ENCODE measurements at regions not wholly inside any gene's neighbourhood (a gene's known extent, or its start where the extent isn't known, plus 50 kb on each side); places are given as distances from the start of the nearest gene placed in this dataset.

GRCh38 chr14:76655331-76655730 is 105.9 kb upstream of the VASH1 start:
- no peak for TF ChIP-seq TOX (CRISPR knock-in tag; IDR thresholded peaks at IDR 0.05; ENCODE audit: borderline replicate concordance)
- TF ChIP-seq ZC3H10 (CRISPR knock-in tag; IDR thresholded peaks at IDR 0.05), result no peak
- no peak for TF ChIP-seq ZNF565 (CRISPR knock-in tag; conservative IDR thresholded peaks at IDR 0.05; ENCODE audit: low read depth)
- no peak for TF ChIP-seq RARB (CRISPR knock-in tag; IDR thresholded peaks at IDR 0.05)
- no peak for TF ChIP-seq TCF4 (CRISPR knock-in tag; IDR thresholded peaks at IDR 0.05; ENCODE audit: borderline replicate concordance)
- TF ChIP-seq OSR1 (CRISPR knock-in tag; IDR thresholded peaks at IDR 0.05), result no peak
- TF ChIP-seq GLIS3 (CRISPR knock-in tag; IDR thresholded peaks at IDR 0.05), result no peak
- no peak for TF ChIP-seq SNAI2 (CRISPR knock-in tag; IDR thresholded peaks at IDR 0.05)
- TF ChIP-seq ZFP30 (CRISPR knock-in tag; IDR thresholded peaks at IDR 0.05), result no peak
- TF ChIP-seq CSRNP3 (CRISPR knock-in tag; IDR thresholded peaks at IDR 0.05), result no peak
- TF ChIP-seq CSDC2 (CRISPR knock-in tag; IDR thresholded peaks at IDR 0.05), result no peak
- no peak for TF ChIP-seq ISL1 (CRISPR knock-in tag; IDR thresholded peaks at IDR 0.05)
- TF ChIP-seq PATZ1 (CRISPR knock-in tag; IDR thresholded peaks at IDR 0.05; ENCODE audit: borderline replicate concordance), result no peak
- no peak for TF ChIP-seq ARNTL (CRISPR knock-in tag; IDR thresholded peaks at IDR 0.05; ENCODE audit: borderline replicate concordance, low read depth)
- TF ChIP-seq TSHZ2 (CRISPR knock-in tag; IDR thresholded peaks at IDR 0.05), result no peak
- TF ChIP-seq PPARA (CRISPR knock-in tag; IDR thresholded peaks at IDR 0.05; ENCODE audit: borderline replicate concordance), result no peak
- ATAC-seq, result no peak

GRCh38 chr14:76656592-76656991 is 104.7 kb upstream of the VASH1 start:
- TF ChIP-seq BACH2 (CRISPR knock-in tag; IDR thresholded peaks at IDR 0.05; ENCODE audit: borderline replicate concordance), result no peak
- no peak for TF ChIP-seq SNAI2 (CRISPR knock-in tag; IDR thresholded peaks at IDR 0.05)
- TF ChIP-seq GLIS3 (CRISPR knock-in tag; IDR thresholded peaks at IDR 0.05), result no peak
- TF ChIP-seq CSRNP3 (CRISPR knock-in tag; IDR thresholded peaks at IDR 0.05), result no peak
- TF ChIP-seq ISL1 (CRISPR knock-in tag; IDR thresholded peaks at IDR 0.05), result no peak
- TF ChIP-seq POU6F1 (CRISPR knock-in tag; IDR thresholded peaks at IDR 0.05; ENCODE audit: borderline replicate concordance, low read depth), result no peak
- TF ChIP-seq ZC3H10 (CRISPR knock-in tag; IDR thresholded peaks at IDR 0.05), result no peak
- no peak for TF ChIP-seq ARNTL (CRISPR knock-in tag; IDR thresholded peaks at IDR 0.05; ENCODE audit: borderline replicate concordance, low read depth)
- no peak for TF ChIP-seq TOX (CRISPR knock-in tag; IDR thresholded peaks at IDR 0.05; ENCODE audit: borderline replicate concordance)
- TF ChIP-seq CSDC2 (CRISPR knock-in tag; IDR thresholded peaks at IDR 0.05), result no peak
- TF ChIP-seq CREB5 (CRISPR knock-in tag; IDR thresholded peaks at IDR 0.05; ENCODE audit: low read depth), result no peak
- ATAC-seq, result no peak
